ENCODE measurements at regions not wholly inside any gene's neighbourhood (a gene's known extent, or its start where the extent isn't known, plus 50 kb on each side); places are given as distances from the start of the nearest gene placed in this dataset.

- TF ChIP-seq MTA2 (IDR thresholded peaks at IDR 0.05; ENCODE audit: low read depth) (peak; percentile 88), EP300 (IDR thresholded peaks at IDR 0.05; ENCODE audit: borderline replicate concordance in 1 of 2, control insufficient read depth in 1 of 2, low read depth in 2 of 2, low read length in 2 of 2) (peak in 1 of 2 experiments; percentile 55; a peak in 1 of 4 replicates), MAX (IDR thresholded peaks at IDR 0.05; ENCODE audit: low read depth, low read length) (no peak), PKNOX1 (IDR thresholded peaks at IDR 0.05) (peak; percentile 35; the same call in 1 of the 2 replicates), MTA3 (IDR thresholded peaks at IDR 0.05; ENCODE audit: borderline replicate concordance, low read length) (no peak), BHLHE40 (IDR thresholded peaks at IDR 0.05; ENCODE audit: borderline replicate concordance in 1 of 2, low read depth in 2 of 2, low read length in 1 of 2) (peak in 1 of 2 experiments; percentile 51; a peak in 2 of 4 replicates), FOXK2 (IDR thresholded peaks at IDR 0.05) (no peak), WRNIP1 (IDR thresholded peaks at IDR 0.05; ENCODE audit: borderline replicate concordance, low read depth, low read length) (no peak), SREBF2 (IDR thresholded peaks at IDR 0.05; ENCODE audit: low read length) (no peak), E2F8 (IDR thresholded peaks at IDR 0.05; ENCODE audit: low read depth, partially characterized antibody) (no peak), ASH2L (IDR thresholded peaks at IDR 0.05; ENCODE audit: borderline replicate concordance, low read depth) (no peak), PML (IDR thresholded peaks at IDR 0.05; ENCODE audit: low read length) (no peak), NBN (IDR thresholded peaks at IDR 0.05) (no peak), JUNB (IDR thresholded peaks at IDR 0.05) (peak; percentile 51), RB1 (IDR thresholded peaks at IDR 0.05; ENCODE audit: borderline replicate concordance) (no peak), SPI1 (IDR thresholded peaks at IDR 0.05; ENCODE audit: borderline replicate concordance, insufficient read depth, low read depth, low read length) (no peak), NR2F1 (conservative IDR thresholded peaks at IDR 0.05) (peak; percentile 80), ATF7 (IDR thresholded peaks at IDR 0.05; ENCODE audit: low read depth) (peak; percentile 11; the same call in 1 of the 2 replicates), YY1 (IDR thresholded peaks at IDR 0.05; ENCODE audit: low read depth, low read length) (no peak), ZNF24 (IDR thresholded peaks at IDR 0.05) (peak; percentile 77; the same call in 1 of the 2 replicates), ZNF207 (IDR thresholded peaks at IDR 0.05; ENCODE audit: borderline replicate concordance) (no peak), IRF4 (IDR thresholded peaks at IDR 0.05; ENCODE audit: low read depth, low read length) (0 out of 2 replicates have a peak, but pooled peaks have one; percentile 27), FOXM1 (IDR thresholded peaks at IDR 0.05; ENCODE audit: low read depth, low read length) (peak; percentile 38; the same call in 1 of the 2 replicates), RELA (IDR thresholded peaks at IDR 0.05; ENCODE audit: borderline replicate concordance, partially characterized antibody) (no peak), NFXL1 (IDR thresholded peaks at IDR 0.05; ENCODE audit: borderline replicate concordance) (no peak), KDM1A (IDR thresholded peaks at IDR 0.05; ENCODE audit: borderline replicate concordance) (no peak), CBFB (IDR thresholded peaks at IDR 0.05; ENCODE audit: low read depth) (no peak), GATAD2B (conservative IDR thresholded peaks at IDR 0.05; ENCODE audit: low read depth) (no peak)
Observed at GRCh38 chr5:125002727-125003598, 256.5 kb upstream of the ZNF608 start (continued).

Data from GM12878 (cell line).